ENCODE measurements at regions not wholly inside any gene's neighbourhood (a gene's known extent, or its start where the extent isn't known, plus 50 kb on each side); places are given as distances from the start of the nearest gene placed in this dataset.

DNA sequence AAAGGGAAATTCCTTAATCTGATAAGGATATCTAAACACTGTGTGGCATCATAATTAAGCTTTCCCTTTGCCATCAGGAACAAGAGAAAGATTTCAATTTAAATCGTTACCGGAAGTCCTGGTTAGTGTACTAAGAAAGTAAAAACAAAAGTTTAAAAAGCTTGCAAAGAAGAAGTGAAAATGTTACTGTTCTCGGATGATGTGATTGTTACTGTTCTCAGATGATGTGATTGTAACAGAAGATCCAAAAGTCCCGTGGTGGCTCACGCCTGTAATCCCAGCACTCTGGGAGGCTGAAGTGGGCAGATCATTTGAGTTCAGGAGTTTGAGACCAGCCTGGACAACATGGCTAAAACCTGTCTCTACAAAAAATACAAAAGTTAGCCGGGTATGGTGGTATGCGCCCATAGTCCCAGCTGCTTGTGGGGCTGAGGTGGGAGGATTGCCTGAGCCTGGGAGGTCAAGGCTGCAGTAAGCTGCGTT lies 62.5 kb downstream of the RGS12 start:
- no peak for DNase-seq
- Histone ChIP-seq H3K4me1 (ENCODE audit: control extremely low read depth in 1 of 4, control insufficient read depth in 4 of 4, insufficient read depth in 4 of 4, low read length in 3 of 4) (peaks cover 0 to 1% (median 0%) of the 10 kb centered on the region in 4 experiments), H3K27me3 (replicated peaks in 2 of 5; ENCODE audit: control insufficient read depth in 4 of 5, insufficient read depth in 5 of 5, low read length in 4 of 5) (no peaks in the 10 kb centered on the region), H3K4me3 (ENCODE audit: control insufficient read depth in 1 of 7, extremely low read depth in 1 of 7, insufficient read depth in 4 of 7, low read depth in 2 of 7, low read length in 6 of 7) (no peak overlapping the region), H3K9me3 (ENCODE audit: control extremely low read depth in 1 of 5, control insufficient read depth in 4 of 5, insufficient read depth in 2 of 5, low read depth in 1 of 5, low read length in 4 of 5) (peaks cover 2 to 19% (median 4%) of the 10 kb centered on the region in 5 experiments), H3K36me3 (ENCODE audit: control insufficient read depth in 4 of 4, insufficient read depth in 4 of 4, low read length in 3 of 4) (peaks cover 0 to 4% (median 0%) of the 10 kb centered on the region in 4 experiments), H3K27ac (ENCODE audit: insufficient read depth in 1 of 2, low read depth in 1 of 2, low read length in 2 of 2, poor library complexity in 1 of 2, severe bottlenecking in 2 of 2) (no peak overlapping the region)
- CTCF ChIA-PET: interaction anchor here (0.6 to 5.3 kb wide), 5 partner anchors 10 to 1674 kb away, joined by 3 to 29 read pairs (median 3); no protein-coding TSS in a partner anchor
- 90% methylated on average over 5 of the region's 8 CpGs for WGBS (ENCODE audit: insufficient coverage)
- POLR2A ChIA-PET: no interaction called here

DNA sequence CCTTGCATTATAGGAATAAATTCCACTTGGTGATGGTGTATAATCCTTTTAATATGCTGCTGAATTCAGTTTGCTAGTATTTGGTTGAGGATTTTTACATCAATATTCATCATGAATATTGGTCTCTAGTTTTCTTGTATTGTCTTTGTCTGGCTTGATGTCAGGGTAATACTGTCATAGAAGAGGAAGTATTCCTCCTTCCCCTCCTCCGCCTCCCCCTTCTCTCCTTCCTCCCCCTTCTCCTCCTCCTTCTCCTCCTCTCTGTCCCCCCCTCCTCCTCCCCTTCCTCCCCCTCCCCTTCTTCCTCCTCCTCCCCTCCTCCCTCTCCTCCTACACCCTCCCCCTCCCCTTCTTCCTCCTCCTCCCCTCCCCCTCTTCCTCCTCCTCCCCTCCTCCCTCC lies 65.8 kb downstream of the RGS12 start:
- no peak overlapping the region for H3K27ac ChIP-seq (ENCODE audit: insufficient read depth in 1 of 2, low read depth in 1 of 2, low read length in 2 of 2, poor library complexity in 1 of 2, severe bottlenecking in 2 of 2)
- CTCF ChIA-PET: interaction anchor here (0.6 to 5.3 kb wide), 2 partner anchors 12 to 14 kb away, joined by 3 to 29 read pairs; no protein-coding TSS in a partner anchor
- H3K36me3 ChIP-seq (ENCODE audit: control insufficient read depth in 4 of 4, insufficient read depth in 4 of 4, low read length in 3 of 4): no peaks in the 10 kb centered on the region
- peaks cover 0 to 10% (median 6%) of the 10 kb centered on the region in 4 experiments for H3K4me1 ChIP-seq (ENCODE audit: control extremely low read depth in 1 of 4, control insufficient read depth in 4 of 4, insufficient read depth in 4 of 4, low read length in 3 of 4)
- peak in 2 of 3 donors; percentile 43 to 59 for DNase-seq
- no peak overlapping the region for H3K4me3 ChIP-seq (ENCODE audit: control insufficient read depth in 1 of 7, extremely low read depth in 1 of 7, insufficient read depth in 4 of 7, low read depth in 2 of 7, low read length in 6 of 7)
- no CpG with 5 or more reads among the region's 1 CpG for WGBS (ENCODE audit: insufficient coverage)
- POLR2A ChIA-PET: no interaction called here
- no peaks in the 10 kb centered on the region for H3K27me3 ChIP-seq (replicated peaks in 2 of 5; ENCODE audit: control insufficient read depth in 4 of 5, insufficient read depth in 5 of 5, low read length in 4 of 5)
- H3K9me3 ChIP-seq (ENCODE audit: control extremely low read depth in 1 of 5, control insufficient read depth in 4 of 5, insufficient read depth in 2 of 5, low read depth in 1 of 5, low read length in 4 of 5): peaks cover 0 to 6% (median 2%) of the 10 kb centered on the region in 5 experiments

DNA sequence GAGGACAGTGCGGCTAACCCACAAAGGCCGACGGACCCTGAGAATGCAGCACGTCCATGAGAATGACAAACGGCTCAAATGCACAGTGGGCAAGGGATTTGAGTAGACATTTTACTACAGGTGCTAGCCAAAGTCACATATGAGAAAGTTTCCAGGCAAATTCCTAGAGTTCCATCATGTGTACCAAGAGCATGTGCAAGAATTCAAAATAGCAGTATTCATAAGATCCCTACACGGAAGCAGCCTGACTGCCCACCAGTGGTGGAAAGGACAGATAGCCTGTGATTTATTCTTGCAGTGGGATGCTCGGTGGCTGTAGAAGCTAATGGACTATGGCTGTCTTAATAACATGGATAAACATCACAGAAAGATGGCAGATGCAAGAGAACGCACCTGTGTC lies 68.0 kb downstream of the RGS12 start:
- peaks cover 0 to 6% (median 2%) of the 10 kb centered on the region in 5 experiments for H3K9me3 ChIP-seq (ENCODE audit: control extremely low read depth in 1 of 5, control insufficient read depth in 4 of 5, insufficient read depth in 2 of 5, low read depth in 1 of 5, low read length in 4 of 5)
- ChIA-PET CTCF (interaction anchor here (1.3 kb wide), 1 partner anchor 23 kb away, joined by 3 read pairs; no protein-coding TSS in a partner anchor), POLR2A (no interaction called here)
- no peak for DNase-seq
- no peak overlapping the region for H3K27ac ChIP-seq (ENCODE audit: insufficient read depth in 1 of 2, low read depth in 1 of 2, low read length in 2 of 2, poor library complexity in 1 of 2, severe bottlenecking in 2 of 2)
- H3K27me3 ChIP-seq (replicated peaks in 2 of 5; ENCODE audit: control insufficient read depth in 4 of 5, insufficient read depth in 5 of 5, low read length in 4 of 5): no peaks in the 10 kb centered on the region
- no peak overlapping the region for H3K4me3 ChIP-seq (ENCODE audit: control insufficient read depth in 1 of 7, extremely low read depth in 1 of 7, insufficient read depth in 4 of 7, low read depth in 2 of 7, low read length in 6 of 7)
- no peaks in the 10 kb centered on the region for H3K36me3 ChIP-seq (ENCODE audit: control insufficient read depth in 4 of 4, insufficient read depth in 4 of 4, low read length in 3 of 4)
- H3K4me1 ChIP-seq (ENCODE audit: control extremely low read depth in 1 of 4, control insufficient read depth in 4 of 4, insufficient read depth in 4 of 4, low read length in 3 of 4): peaks cover 0 to 25% (median 17%) of the 10 kb centered on the region in 4 experiments
- WGBS (ENCODE audit: insufficient coverage): 98% methylated on average over 8 of the region's 8 CpGs

DNA sequence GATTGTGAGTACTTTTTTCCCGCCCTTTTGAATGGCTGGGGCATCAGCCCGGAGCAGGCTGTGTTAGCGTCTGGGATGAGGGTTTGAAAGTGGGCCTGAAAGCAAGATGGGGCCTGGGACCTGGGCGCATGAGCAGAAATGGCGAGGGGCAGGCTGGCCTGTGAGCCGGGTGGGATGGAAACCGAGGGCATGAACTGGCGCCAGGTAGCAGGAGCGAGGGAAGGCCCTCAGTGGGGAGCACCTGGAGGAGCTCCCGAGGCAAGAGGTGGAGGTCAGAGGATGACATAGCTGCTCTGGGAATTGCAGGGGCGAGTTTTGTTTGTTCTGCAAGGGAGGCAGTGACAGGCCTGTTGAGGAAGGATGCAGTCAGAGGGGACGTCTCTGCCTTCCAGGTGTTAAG lies 68.6 kb downstream of the RGS12 start:
- 96% methylated on average over 12 of the region's 12 CpGs for WGBS (ENCODE audit: insufficient coverage)
- ChIA-PET CTCF (interaction anchor here (0.9 kb wide), 1 partner anchor 82 kb away, joined by 4 read pairs; no protein-coding TSS in a partner anchor), POLR2A (no interaction called here)
- Histone ChIP-seq H3K27me3 (replicated peaks in 2 of 5; ENCODE audit: control insufficient read depth in 4 of 5, insufficient read depth in 5 of 5, low read length in 4 of 5) (no peaks in the 10 kb centered on the region), H3K4me3 (ENCODE audit: control insufficient read depth in 1 of 7, extremely low read depth in 1 of 7, insufficient read depth in 4 of 7, low read depth in 2 of 7, low read length in 6 of 7) (no peak overlapping the region), H3K36me3 (ENCODE audit: control insufficient read depth in 4 of 4, insufficient read depth in 4 of 4, low read length in 3 of 4) (no peaks in the 10 kb centered on the region), H3K27ac (ENCODE audit: insufficient read depth in 1 of 2, low read depth in 1 of 2, low read length in 2 of 2, poor library complexity in 1 of 2, severe bottlenecking in 2 of 2) (no peak overlapping the region), H3K4me1 (ENCODE audit: control extremely low read depth in 1 of 4, control insufficient read depth in 4 of 4, insufficient read depth in 4 of 4, low read length in 3 of 4) (peaks cover 0 to 25% (median 17%) of the 10 kb centered on the region in 4 experiments), H3K9me3 (ENCODE audit: control extremely low read depth in 1 of 5, control insufficient read depth in 4 of 5, insufficient read depth in 2 of 5, low read depth in 1 of 5, low read length in 4 of 5) (peaks cover 0 to 6% (median 2%) of the 10 kb centered on the region in 5 experiments)
- no peak for DNase-seq

DNA sequence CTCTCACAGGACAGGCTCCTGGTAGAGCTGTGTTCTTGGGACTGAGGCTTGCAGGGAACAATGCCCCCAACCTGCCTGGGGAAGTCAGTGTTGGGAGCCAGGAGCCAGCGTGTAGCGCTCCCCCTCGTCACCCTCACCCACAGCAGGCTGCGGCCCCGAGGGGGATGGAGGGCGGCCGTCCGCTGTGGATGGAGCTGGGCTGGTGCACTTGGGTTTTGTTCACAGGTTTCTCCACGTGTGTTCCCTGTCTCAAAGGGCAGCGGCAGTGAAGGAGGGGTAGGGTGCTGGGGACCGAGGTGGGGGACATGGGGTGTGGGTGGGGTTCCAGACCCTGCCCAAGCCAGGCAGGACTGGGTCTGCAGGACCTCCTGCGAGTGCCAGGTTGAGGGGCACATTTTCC lies 69.1 kb downstream of the RGS12 start:
- no peaks in the 10 kb centered on the region for H3K27me3 ChIP-seq (replicated peaks in 2 of 5; ENCODE audit: control insufficient read depth in 4 of 5, insufficient read depth in 5 of 5, low read length in 4 of 5)
- H3K36me3 ChIP-seq (ENCODE audit: control insufficient read depth in 4 of 4, insufficient read depth in 4 of 4, low read length in 3 of 4): no peaks in the 10 kb centered on the region
- H3K4me1 ChIP-seq (ENCODE audit: control extremely low read depth in 1 of 4, control insufficient read depth in 4 of 4, insufficient read depth in 4 of 4, low read length in 3 of 4): peaks cover 0 to 25% (median 17%) of the 10 kb centered on the region in 4 experiments
- H3K27ac ChIP-seq (ENCODE audit: insufficient read depth in 1 of 2, low read depth in 1 of 2, low read length in 2 of 2, poor library complexity in 1 of 2, severe bottlenecking in 2 of 2): no peak overlapping the region
- WGBS (ENCODE audit: insufficient coverage): 92% methylated on average over 9 of the region's 12 CpGs
- POLR2A ChIA-PET: no interaction called here
- H3K4me3 ChIP-seq (ENCODE audit: control insufficient read depth in 1 of 7, extremely low read depth in 1 of 7, insufficient read depth in 4 of 7, low read depth in 2 of 7, low read length in 6 of 7): no peak overlapping the region
- H3K9me3 ChIP-seq (ENCODE audit: control extremely low read depth in 1 of 5, control insufficient read depth in 4 of 5, insufficient read depth in 2 of 5, low read depth in 1 of 5, low read length in 4 of 5): peaks cover 0 to 4% (median 2%) of the 10 kb centered on the region in 5 experiments
- CTCF ChIA-PET: interaction anchor here (0.9 kb wide), 1 partner anchor 81 kb away, joined by 4 read pairs; no protein-coding TSS in a partner anchor
- DNase-seq: no peak

DNA sequence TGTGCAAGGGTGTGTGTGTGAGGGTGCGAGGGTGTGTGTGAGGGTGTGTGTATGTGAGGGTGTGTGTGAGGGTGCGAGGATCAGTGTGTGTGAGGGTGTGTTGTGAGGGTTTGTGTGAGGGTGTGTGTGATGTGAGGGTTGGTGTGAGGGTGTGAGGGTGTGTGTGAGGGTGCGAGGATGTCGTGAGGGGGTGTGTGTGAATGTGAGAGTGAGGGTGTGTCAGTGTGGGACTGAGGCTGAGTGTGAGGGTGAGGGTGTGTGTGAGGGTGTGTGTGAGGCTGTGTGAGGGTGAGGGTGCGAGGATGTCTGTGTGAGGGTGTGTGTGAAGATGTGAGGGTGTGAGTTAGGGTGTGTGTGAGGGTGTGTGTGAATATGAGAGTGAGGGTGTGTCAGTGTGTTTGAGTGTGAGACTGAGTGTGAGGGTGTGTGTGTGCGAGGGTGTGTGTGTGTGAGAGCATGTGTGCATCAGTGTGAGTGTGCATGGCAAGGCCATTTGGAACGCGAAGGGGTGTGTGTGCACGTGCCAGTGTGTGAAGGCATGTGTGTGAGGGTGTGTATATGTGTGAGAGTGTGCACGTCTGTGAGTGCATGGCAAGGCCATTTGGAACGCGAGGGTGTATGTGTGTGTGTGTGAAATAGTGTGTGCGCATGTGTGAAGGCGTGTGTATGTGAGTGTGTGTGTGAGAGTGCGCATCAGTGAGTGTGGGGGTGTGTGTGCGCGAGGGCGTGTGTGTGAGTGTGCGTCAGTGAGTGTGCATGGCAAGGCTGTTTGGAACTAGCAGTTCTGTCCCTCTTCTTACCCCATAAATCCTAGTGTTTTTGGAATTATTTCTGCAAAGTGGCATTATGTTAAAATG lies 69.8 kb downstream of the RGS12 start:
- POLR2A ChIA-PET: no interaction called here
- Histone ChIP-seq H3K27ac (ENCODE audit: insufficient read depth in 1 of 2, low read depth in 1 of 2, low read length in 2 of 2, poor library complexity in 1 of 2, severe bottlenecking in 2 of 2) (no peak overlapping the region), H3K27me3 (replicated peaks in 2 of 5; ENCODE audit: control insufficient read depth in 4 of 5, insufficient read depth in 5 of 5, low read length in 4 of 5) (no peaks in the 10 kb centered on the region), H3K36me3 (ENCODE audit: control insufficient read depth in 4 of 4, insufficient read depth in 4 of 4, low read length in 3 of 4) (no peaks in the 10 kb centered on the region), H3K4me3 (ENCODE audit: control insufficient read depth in 1 of 7, extremely low read depth in 1 of 7, insufficient read depth in 4 of 7, low read depth in 2 of 7, low read length in 6 of 7) (no peak overlapping the region), H3K4me1 (ENCODE audit: control extremely low read depth in 1 of 4, control insufficient read depth in 4 of 4, insufficient read depth in 4 of 4, low read length in 3 of 4) (peaks cover 0 to 25% (median 17%) of the 10 kb centered on the region in 4 experiments), H3K9me3 (ENCODE audit: control extremely low read depth in 1 of 5, control insufficient read depth in 4 of 5, insufficient read depth in 2 of 5, low read depth in 1 of 5, low read length in 4 of 5) (no peaks in the 10 kb centered on the region)
- CTCF ChIA-PET: interaction anchor here (3.1 kb wide), 1 partner anchor 17 kb away, joined by 12 read pairs; no protein-coding TSS in a partner anchor
- no peak for DNase-seq
- WGBS (ENCODE audit: insufficient coverage): 97% methylated on average over 11 of the region's 19 CpGs

All from common myeloid progenitor, CD34-positive (primary cell).